ENCODE measurements at regions not wholly inside any gene's neighbourhood (a gene's known extent, or its start where the extent isn't known, plus 50 kb on each side); places are given as distances from the start of the nearest gene placed in this dataset.

DNA sequence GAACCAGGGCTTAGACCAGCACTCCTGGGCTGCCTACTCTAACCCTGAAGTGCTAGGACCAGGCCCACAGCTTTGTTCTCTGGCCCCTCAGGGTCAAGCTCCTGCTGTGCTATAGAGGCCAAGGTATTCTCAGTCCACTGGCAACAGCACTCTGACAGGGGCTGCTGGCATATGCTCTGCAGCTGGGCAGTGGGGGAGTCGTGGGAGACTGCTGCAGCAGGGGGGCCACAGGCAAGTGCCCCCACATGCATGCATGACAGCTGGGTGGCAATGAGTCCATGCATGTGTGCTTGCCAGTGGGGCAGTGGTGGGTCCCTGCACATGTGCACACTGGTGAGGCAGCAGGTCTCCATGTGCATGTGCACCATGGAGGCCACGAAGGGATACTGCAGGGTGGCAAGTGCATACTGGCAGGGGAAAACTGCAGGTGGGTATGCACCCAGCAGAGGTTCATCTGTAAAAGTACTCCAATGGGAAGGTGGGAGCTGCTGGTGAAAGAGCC lies 364.9 kb upstream of the IRAK1BP1 start:
- TF ChIP-seq, protein P1, sequence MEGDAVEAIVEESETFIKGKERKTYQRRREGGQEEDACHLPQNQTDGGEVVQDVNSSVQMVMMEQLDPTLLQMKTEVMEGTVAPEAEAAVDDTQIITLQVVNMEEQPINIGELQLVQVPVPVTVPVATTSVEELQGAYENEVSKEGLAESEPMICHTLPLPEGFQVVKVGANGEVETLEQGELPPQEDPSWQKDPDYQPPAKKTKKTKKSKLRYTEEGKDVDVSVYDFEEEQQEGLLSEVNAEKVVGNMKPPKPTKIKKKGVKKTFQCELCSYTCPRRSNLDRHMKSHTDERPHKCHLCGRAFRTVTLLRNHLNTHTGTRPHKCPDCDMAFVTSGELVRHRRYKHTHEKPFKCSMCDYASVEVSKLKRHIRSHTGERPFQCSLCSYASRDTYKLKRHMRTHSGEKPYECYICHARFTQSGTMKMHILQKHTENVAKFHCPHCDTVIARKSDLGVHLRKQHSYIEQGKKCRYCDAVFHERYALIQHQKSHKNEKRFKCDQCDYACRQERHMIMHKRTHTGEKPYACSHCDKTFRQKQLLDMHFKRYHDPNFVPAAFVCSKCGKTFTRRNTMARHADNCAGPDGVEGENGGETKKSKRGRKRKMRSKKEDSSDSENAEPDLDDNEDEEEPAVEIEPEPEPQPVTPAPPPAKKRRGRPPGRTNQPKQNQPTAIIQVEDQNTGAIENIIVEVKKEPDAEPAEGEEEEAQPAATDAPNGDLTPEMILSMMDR (IDR thresholded peaks at IDR 0.05; ENCODE audit: low read length) = no peak
- TF ChIP-seq EZH2 (IDR thresholded peaks at IDR 0.05; ENCODE audit: borderline replicate concordance, low read length) = no peak

Measured in OCI-LY1 (cell line).